H1 (cell line): ENCODE measurements at regions not wholly inside any gene's neighbourhood (a gene's known extent, or its start where the extent isn't known, plus 50 kb on each side); places are given as distances from the start of the nearest gene placed in this dataset.
"Not testable (repeated sequence)": the region's sequence is repeated elsewhere in the genome, so short reads cannot be mapped to it uniquely, and the experiment has no call there.

Experiments
- CHD1 ChIP-seq: IDR thresholded peaks from 2 replicates; pipeline ENCODE4 v1.6.1; 2012; ENCODE audit warnings: low read depth, low read length, improper control_type of control experiment
- EZH2 ChIP-seq: fragments of 200-600 bp; sonication (generic); IDR thresholded peaks from 2 replicates; pipeline ENCODE4 v1.7.1; 2012; ENCODE audit warnings: low read depth, mild to moderate bottlenecking, moderate library complexity, low read length, inconsistent platforms; ENCODE audit not compliant: severe bottlenecking
- TAF1 ChIP-seq: IDR thresholded peaks from 2 replicates; pipeline ENCODE4 v1.6.1; 2011; ENCODE audit warnings: mild to moderate bottlenecking, low read depth, low read length
- TF ChIP-seq, protein P1 (sequence below), 3 experiments: IDR thresholded peaks; 1 replicate in 2 of 3; 2 replicates in 1 of 3; pipeline versions ENCODE4 v1.5.1 to v1.6.1; 2011; ENCODE audit warnings: low read length in 3 of 3, mild to moderate bottlenecking in 3 of 3, inconsistent platforms in 2 of 3, low read depth in 1 of 3, moderate library complexity in 1 of 3; ENCODE audit not compliant: insufficient read depth in 1 of 3; ENCODE audit errors: control extremely low read depth in 1 of 3

DNA sequence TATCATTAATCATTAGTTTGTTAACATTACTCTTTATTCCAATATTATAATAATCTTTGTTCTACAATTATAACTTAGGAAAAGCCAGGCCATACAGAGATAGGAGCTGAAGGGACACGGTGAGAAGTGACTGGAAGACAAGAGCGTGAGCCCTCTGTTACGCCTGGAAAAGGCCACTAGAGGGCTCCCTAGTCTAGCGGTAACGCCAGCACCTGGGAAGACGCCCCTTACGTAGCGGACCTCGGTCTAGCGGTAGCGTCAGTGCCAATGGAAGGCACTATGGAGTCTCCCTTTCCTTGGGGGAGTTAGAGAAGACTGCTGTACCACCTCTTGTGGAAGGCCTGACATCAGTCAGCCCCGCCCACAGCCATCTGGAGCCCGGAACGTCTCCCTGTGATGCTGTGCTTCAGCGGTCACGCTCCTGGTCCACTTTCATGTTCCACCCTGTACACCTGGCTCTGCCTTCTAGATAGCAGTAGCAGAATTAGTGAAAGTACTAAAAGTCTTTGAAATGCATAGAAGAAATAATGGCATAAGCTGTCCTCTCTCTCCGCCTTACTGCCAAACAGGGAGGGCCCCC, 55.6 kb upstream of the MTLN start:
- not testable (repeated sequence) for TF ChIP-seq CHD1, TAF1, EZH2
- TF ChIP-seq, protein P1, sequence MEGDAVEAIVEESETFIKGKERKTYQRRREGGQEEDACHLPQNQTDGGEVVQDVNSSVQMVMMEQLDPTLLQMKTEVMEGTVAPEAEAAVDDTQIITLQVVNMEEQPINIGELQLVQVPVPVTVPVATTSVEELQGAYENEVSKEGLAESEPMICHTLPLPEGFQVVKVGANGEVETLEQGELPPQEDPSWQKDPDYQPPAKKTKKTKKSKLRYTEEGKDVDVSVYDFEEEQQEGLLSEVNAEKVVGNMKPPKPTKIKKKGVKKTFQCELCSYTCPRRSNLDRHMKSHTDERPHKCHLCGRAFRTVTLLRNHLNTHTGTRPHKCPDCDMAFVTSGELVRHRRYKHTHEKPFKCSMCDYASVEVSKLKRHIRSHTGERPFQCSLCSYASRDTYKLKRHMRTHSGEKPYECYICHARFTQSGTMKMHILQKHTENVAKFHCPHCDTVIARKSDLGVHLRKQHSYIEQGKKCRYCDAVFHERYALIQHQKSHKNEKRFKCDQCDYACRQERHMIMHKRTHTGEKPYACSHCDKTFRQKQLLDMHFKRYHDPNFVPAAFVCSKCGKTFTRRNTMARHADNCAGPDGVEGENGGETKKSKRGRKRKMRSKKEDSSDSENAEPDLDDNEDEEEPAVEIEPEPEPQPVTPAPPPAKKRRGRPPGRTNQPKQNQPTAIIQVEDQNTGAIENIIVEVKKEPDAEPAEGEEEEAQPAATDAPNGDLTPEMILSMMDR (IDR thresholded peaks at IDR 0.05; ENCODE audit: control extremely low read depth in 1 of 3, insufficient read depth in 1 of 3, low read depth in 1 of 3, low read length in 3 of 3): not testable (repeated sequence)
